ELR (cell line): ENCODE measurements at regions not wholly inside any gene's neighbourhood (a gene's known extent, or its start where the extent isn't known, plus 50 kb on each side); places are given as distances from the start of the nearest gene placed in this dataset.
A peak's percentile ranks its signal among the peaks of the same experiment; 100 is the strongest.

ENCODE experiments used
- DNase-seq: peaks from one replicate; pipeline ENCODE4 v3.0.0-alpha.2; 2015; ENCODE audit warnings: low read depth

GRCh38 chr1:193791746-193792145 lies 605.3 kb upstream of the B3GALT2 start:
- DNase-seq = no peak

- no peak for DNase-seq
Observed at GRCh38 chr1:193787061-193787460, 600.6 kb upstream of the B3GALT2 start.

- no peak for DNase-seq
Observed at GRCh38 chr1:193785850-193786420, 599.5 kb upstream of the B3GALT2 start.

- no peak for DNase-seq
Observed at GRCh38 chr1:193774536-193775323, 588.3 kb upstream of the B3GALT2 start.

- no peak for DNase-seq
Observed at GRCh38 chr1:193771596-193771995, 585.2 kb upstream of the B3GALT2 start.

GRCh38 chr1:193769651-193770050 lies 583.2 kb upstream of the B3GALT2 start:
- no peak for DNase-seq

GRCh38 chr1:193767886-193768285 lies 581.5 kb upstream of the B3GALT2 start:
- no peak for DNase-seq

- DNase-seq = no peak
Observed at GRCh38 chr1:193766329-193766728, 579.9 kb upstream of the B3GALT2 start.

GRCh38 chr1:193763266-193763665 lies 576.9 kb upstream of the B3GALT2 start:
- peak; percentile 22 for DNase-seq

GRCh38 chr1:193762236-193762635 lies 575.8 kb upstream of the B3GALT2 start:
- DNase-seq = no peak

- no peak for DNase-seq
Observed at GRCh38 chr1:193755441-193755840, 569.0 kb upstream of the B3GALT2 start.

- peak; percentile 43 for DNase-seq
Observed at GRCh38 chr1:193754732-193755427, 568.5 kb upstream of the B3GALT2 start.

- no peak for DNase-seq
Observed at GRCh38 chr1:193754151-193754550, 567.7 kb upstream of the B3GALT2 start.

GRCh38 chr1:193753038-193753756 lies 566.8 kb upstream of the B3GALT2 start:
- no peak for DNase-seq

GRCh38 chr1:193749868-193750267 lies 563.5 kb upstream of the B3GALT2 start:
- no peak for DNase-seq

- DNase-seq = peak; percentile 45
Observed at GRCh38 chr1:193747579-193747978, 561.2 kb upstream of the B3GALT2 start.

- no peak for DNase-seq
Observed at GRCh38 chr1:193741228-193741627, 554.8 kb upstream of the B3GALT2 start.

- no peak for DNase-seq
Observed at GRCh38 chr1:193740762-193741161, 554.3 kb upstream of the B3GALT2 start.

- DNase-seq = no peak
Observed at GRCh38 chr1:193736507-193736906, 550.1 kb upstream of the B3GALT2 start.

GRCh38 chr1:193733674-193734073 lies 547.3 kb upstream of the B3GALT2 start:
- DNase-seq = no peak

- DNase-seq = no peak
Observed at GRCh38 chr1:193730017-193730416, 543.6 kb upstream of the B3GALT2 start.

GRCh38 chr1:193729429-193729828 lies 543.0 kb upstream of the B3GALT2 start:
- peak; percentile 28 for DNase-seq

- no peak for DNase-seq
Observed at GRCh38 chr1:193727850-193728249, 541.4 kb upstream of the B3GALT2 start.
